Karpas-422 (cell line): ENCODE measurements at regions not wholly inside any gene's neighbourhood (a gene's known extent, or its start where the extent isn't known, plus 50 kb on each side); places are given as distances from the start of the nearest gene placed in this dataset.
"Not testable (repeated sequence)": the region's sequence is repeated elsewhere in the genome, so short reads cannot be mapped to it uniquely, and the experiment has no call there.

Experiments
- DNase-seq: peaks from one replicate; pipeline ENCODE4 v3.0.0-alpha.2; 2015
- H2AFZ ChIP-seq: fragments of 200-600 bp; sonication (generic); 2 replicates; pipeline ENCODE4 v1.6.1; 2014; ENCODE audit warnings: antibody characterized with exemption, low read length, mixed read lengths
- H3K27ac ChIP-seq: fragments of 200-600 bp; sonication (generic); 2 replicates; pipeline ENCODE4 v1.5.1; 2014; ENCODE audit warnings: mild to moderate bottlenecking, low read length, moderate library complexity
- H3K27me3 ChIP-seq: fragments of 200-600 bp; sonication (generic); 2 replicates; pipeline ENCODE4 v1.6.1; 2014; ENCODE audit warnings: low read length, mixed read lengths
- H3K36me3 ChIP-seq: fragments of 200-600 bp; sonication (generic); 2 replicates; pipeline ENCODE4 v1.6.1; 2014; ENCODE audit warnings: low read length, mixed read lengths; ENCODE audit not compliant: insufficient read depth
- H3K4me1 ChIP-seq: fragments of 200-600 bp; sonication (generic); 2 replicates; pipeline ENCODE4 v1.6.1; 2014; ENCODE audit warnings: mild to moderate bottlenecking, low read length, mixed read lengths
- H3K4me2 ChIP-seq: fragments of 200-600 bp; sonication (generic); 2 replicates; pipeline ENCODE4 v1.6.1; 2014; ENCODE audit warnings: low read length, low read depth, mild to moderate bottlenecking; ENCODE audit not compliant: poor library complexity, severe bottlenecking
- H3K4me3 ChIP-seq: fragments of 200-600 bp; sonication (generic); 2 replicates; pipeline ENCODE4 v1.5.1; 2014; ENCODE audit warnings: mild to moderate bottlenecking, antibody characterized with exemption, low read length, mixed read lengths
- H3K79me2 ChIP-seq: fragments of 200-600 bp; sonication (generic); 2 replicates; pipeline ENCODE4 v1.6.1; 2014; ENCODE audit warnings: mild to moderate bottlenecking, low read length, mixed read lengths
- H3K9ac ChIP-seq: fragments of 200-600 bp; sonication (generic); 2 replicates; pipeline ENCODE4 v1.6.0; 2014; ENCODE audit warnings: low read length
- H3K9me2 ChIP-seq: fragments of 200-600 bp; sonication (generic), shearing (Covaris generic); replicated peaks from 2 replicates; pipeline ENCODE4 v1.6.0; 2014; ENCODE audit warnings: mild to moderate bottlenecking, low read length, moderate library complexity; ENCODE audit not compliant: insufficient read depth
- H3K9me3 ChIP-seq: fragments of 300-700, 200-600 bp; sonication (generic); 2 replicates; pipeline ENCODE4 v1.6.1; 2014; ENCODE audit warnings: low read length, mixed read lengths
- H4K20me1 ChIP-seq: fragments of 200-600 bp; sonication (generic); 2 replicates; pipeline ENCODE4 v1.6.1; 2014; ENCODE audit warnings: mild to moderate bottlenecking, antibody characterized with exemption, low read length, low read depth; ENCODE audit not compliant: insufficient read depth

GRCh38 chr7:79984210-79984609 lies 150.4 kb upstream of the GNAI1 start:
- H3K36me3 ChIP-seq, result no peaks in the 10 kb centered on the region
- no peaks in the 10 kb centered on the region for H3K79me2 ChIP-seq
- H3K9me3 ChIP-seq, result peaks cover 26% of the 10 kb centered on the region; the same call in 1 of the 2 replicates
- no peaks in the 10 kb centered on the region for H4K20me1 ChIP-seq
- no peak for DNase-seq
- no peaks in the 10 kb centered on the region for H3K27me3 ChIP-seq
- no peaks in the 10 kb centered on the region for H3K9me2 ChIP-seq
- no peak overlapping the region for H3K27ac ChIP-seq
- H3K9ac ChIP-seq, result no peak overlapping the region
- H3K4me2 ChIP-seq, result no peak overlapping the region
- no peak overlapping the region for H3K4me3 ChIP-seq
- no peaks in the 10 kb centered on the region for H3K4me1 ChIP-seq
- H2AFZ ChIP-seq, result no peak overlapping the region

- Histone ChIP-seq H3K9me3 (peaks cover 26% of the 10 kb centered on the region; the same call in 1 of the 2 replicates), H2AFZ (no peak overlapping the region), H3K9ac (no peak overlapping the region), H3K4me2 (no peak overlapping the region), H3K4me3 (no peak overlapping the region), H3K79me2 (no peaks in the 10 kb centered on the region), H3K36me3 (no peaks in the 10 kb centered on the region), H3K9me2 (no peaks in the 10 kb centered on the region), H4K20me1 (no peaks in the 10 kb centered on the region), H3K27ac (no peak overlapping the region), H3K27me3 (no peaks in the 10 kb centered on the region), H3K4me1 (no peaks in the 10 kb centered on the region)
- DNase-seq, result no peak
Observed at GRCh38 chr7:79982141-79982770, 152.4 kb upstream of the GNAI1 start.

GRCh38 chr7:79980376-79980775 lies 154.3 kb upstream of the GNAI1 start:
- no peaks in the 10 kb centered on the region for H3K36me3 ChIP-seq
- no peak overlapping the region for H3K9ac ChIP-seq
- H3K79me2 ChIP-seq, result no peaks in the 10 kb centered on the region
- no peak overlapping the region for H3K27ac ChIP-seq
- H3K4me1 ChIP-seq, result no peaks in the 10 kb centered on the region
- H2AFZ ChIP-seq, result no peak overlapping the region
- no peak overlapping the region for H3K4me3 ChIP-seq
- H3K9me3 ChIP-seq, result peaks cover 20% of the 10 kb centered on the region; the same call in 1 of the 2 replicates
- no peak overlapping the region for H3K4me2 ChIP-seq
- H3K27me3 ChIP-seq, result no peaks in the 10 kb centered on the region
- H4K20me1 ChIP-seq, result no peaks in the 10 kb centered on the region
- no peaks in the 10 kb centered on the region for H3K9me2 ChIP-seq
- DNase-seq, result no peak

DNA sequence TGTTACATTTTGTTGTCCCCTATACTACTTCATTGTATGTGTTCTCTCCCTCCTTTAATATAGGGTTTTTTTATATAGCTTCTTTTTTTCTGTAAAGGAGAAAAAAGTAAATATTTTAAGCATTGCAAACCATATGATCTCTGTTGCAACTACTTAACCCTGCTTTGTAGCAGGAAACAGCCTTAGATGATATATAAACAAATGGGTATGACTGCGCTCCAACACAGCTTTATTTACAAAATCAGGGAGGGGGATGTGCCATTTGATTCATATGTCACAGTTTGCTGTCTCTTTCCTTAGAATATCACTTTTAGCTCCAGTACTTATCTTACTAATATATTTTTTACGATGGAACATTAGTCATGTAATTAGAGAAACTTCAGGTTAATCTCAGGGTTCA lies 155.2 kb upstream of the GNAI1 start:
- Histone ChIP-seq H3K36me3 (no peaks in the 10 kb centered on the region), H3K9me2 (no peaks in the 10 kb centered on the region), H3K4me1 (no peaks in the 10 kb centered on the region), H3K4me3 (no peak overlapping the region), H3K9me3 (peaks cover 14% of the 10 kb centered on the region; the same call in 1 of the 2 replicates), H3K27me3 (no peaks in the 10 kb centered on the region), H4K20me1 (no peaks in the 10 kb centered on the region), H3K27ac (no peak overlapping the region), H3K4me2 (no peak overlapping the region), H3K79me2 (no peaks in the 10 kb centered on the region), H2AFZ (no peak overlapping the region), H3K9ac (no peak overlapping the region)
- DNase-seq, result no peak

GRCh38 chr7:79977481-79977880 lies 157.2 kb upstream of the GNAI1 start:
- H3K9me3 ChIP-seq, result peaks cover 10% of the 10 kb centered on the region; the same call in 1 of the 2 replicates
- H3K36me3 ChIP-seq, result no peaks in the 10 kb centered on the region
- DNase-seq, result no peak
- H3K9ac ChIP-seq, result no peak overlapping the region
- no peaks in the 10 kb centered on the region for H4K20me1 ChIP-seq
- H3K4me1 ChIP-seq, result no peaks in the 10 kb centered on the region
- no peak overlapping the region for H3K4me2 ChIP-seq
- no peak overlapping the region for H3K4me3 ChIP-seq
- no peaks in the 10 kb centered on the region for H3K27me3 ChIP-seq
- no peak overlapping the region for H3K27ac ChIP-seq
- no peaks in the 10 kb centered on the region for H3K79me2 ChIP-seq
- H3K9me2 ChIP-seq, result no peaks in the 10 kb centered on the region
- H2AFZ ChIP-seq, result no peak overlapping the region

DNA sequence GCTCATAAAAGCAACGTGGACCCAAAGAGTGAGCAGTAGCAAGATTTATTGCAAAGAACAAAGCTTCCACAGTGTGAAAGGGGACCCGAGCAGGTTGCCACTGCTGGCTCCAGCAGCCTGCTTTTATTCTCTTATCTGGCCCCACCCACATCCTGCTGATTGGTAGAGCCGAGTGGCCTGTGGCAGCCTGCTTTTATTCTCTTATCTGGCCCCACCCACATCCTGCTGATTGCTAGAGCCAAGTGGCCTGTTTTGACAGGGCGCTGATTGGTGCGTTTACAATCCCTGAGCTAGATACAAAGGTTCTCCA lies 158.0 kb upstream of the GNAI1 start:
- not testable (repeated sequence) for H3K4me1 ChIP-seq, H3K9me2 ChIP-seq, H2AFZ ChIP-seq, H3K27me3 ChIP-seq, H3K36me3 ChIP-seq, H4K20me1 ChIP-seq, DNase-seq, H3K4me3 ChIP-seq, H3K9ac ChIP-seq, H3K9me3 ChIP-seq, H3K27ac ChIP-seq, H3K4me2 ChIP-seq, H3K79me2 ChIP-seq

GRCh38 chr7:79975986-79976710 lies 158.5 kb upstream of the GNAI1 start:
- not testable (repeated sequence) for H3K4me3 ChIP-seq, H3K27ac ChIP-seq, H3K79me2 ChIP-seq

GRCh38 chr7:79973455-79973854 lies 161.2 kb upstream of the GNAI1 start:
- Histone ChIP-seq H3K4me2 (no peak overlapping the region), H3K9me3 (peaks cover 8% of the 10 kb centered on the region; the same call in 1 of the 2 replicates)

More at GRCh38 chr7:79975986-79976710, 158.5 kb upstream of the GNAI1 start:
- not testable (repeated sequence) for DNase-seq, H4K20me1 ChIP-seq, H3K4me2 ChIP-seq, H2AFZ ChIP-seq, H3K4me1 ChIP-seq, H3K9me2 ChIP-seq, H3K27me3 ChIP-seq, H3K9me3 ChIP-seq, H3K36me3 ChIP-seq, H3K9ac ChIP-seq

More at GRCh38 chr7:79973455-79973854, 161.2 kb upstream of the GNAI1 start:
- no peaks in the 10 kb centered on the region for H3K9me2 ChIP-seq
- H3K27ac ChIP-seq, result no peak overlapping the region
- no peaks in the 10 kb centered on the region for H3K36me3 ChIP-seq
- no peaks in the 10 kb centered on the region for H4K20me1 ChIP-seq
- DNase-seq, result no peak
- no peaks in the 10 kb centered on the region for H3K27me3 ChIP-seq
- no peak overlapping the region for H3K4me3 ChIP-seq
- H3K79me2 ChIP-seq, result no peaks in the 10 kb centered on the region
- no peaks in the 10 kb centered on the region for H3K4me1 ChIP-seq
- H2AFZ ChIP-seq, result no peak overlapping the region
- no peak overlapping the region for H3K9ac ChIP-seq
